NOMO-1 treated with dmso at 0.1 percent for 144 hours (cell line): ENCODE measurements at regions not wholly inside any gene's neighbourhood (a gene's known extent, or its start where the extent isn't known, plus 50 kb on each side); places are given as distances from the start of the nearest gene placed in this dataset.
"Not testable (repeated sequence)": the region's sequence is repeated elsewhere in the genome, so short reads cannot be mapped to it uniquely, and the experiment has no call there.

Experiments used
- DNase-seq: peaks from one replicate; lab custom pipeline; 2025; ENCODE audit not compliant: unreplicated experiment; lab: John Stamatoyannopoulos, UW

DNA sequence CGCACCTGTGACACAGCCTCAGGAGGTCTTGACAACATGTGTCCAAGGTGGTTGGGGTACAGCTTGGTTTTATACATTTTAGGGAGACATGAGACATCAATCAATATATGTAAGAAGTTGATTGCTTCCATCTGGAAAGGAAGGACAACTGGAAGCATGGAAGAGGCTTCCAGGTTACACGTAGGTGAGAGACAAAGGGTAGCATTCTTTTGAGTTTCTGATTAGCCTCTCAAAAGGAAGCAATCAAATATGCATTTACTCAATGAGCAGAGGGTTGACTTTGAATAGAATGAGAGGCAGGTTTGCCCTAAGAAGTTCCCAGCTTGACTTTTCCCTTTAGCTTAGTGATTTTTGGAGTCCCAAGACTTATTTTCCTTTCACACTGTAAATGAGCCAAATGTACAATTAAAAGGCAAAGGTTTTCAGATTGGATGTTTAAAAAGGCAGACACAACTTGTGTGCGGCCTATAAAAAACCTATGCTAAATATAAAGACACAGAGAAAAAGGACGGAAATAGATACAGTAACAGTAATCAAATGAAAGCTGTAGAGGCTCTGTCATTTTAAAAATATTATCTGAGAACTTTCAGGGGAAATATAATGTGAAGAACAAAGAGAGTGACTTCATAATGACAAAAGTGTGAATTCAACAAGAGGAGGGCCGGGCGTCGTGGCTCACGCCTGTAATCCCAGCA, 65.7 kb upstream of the LANCL2 start:
- DNase-seq = no peak

DNA sequence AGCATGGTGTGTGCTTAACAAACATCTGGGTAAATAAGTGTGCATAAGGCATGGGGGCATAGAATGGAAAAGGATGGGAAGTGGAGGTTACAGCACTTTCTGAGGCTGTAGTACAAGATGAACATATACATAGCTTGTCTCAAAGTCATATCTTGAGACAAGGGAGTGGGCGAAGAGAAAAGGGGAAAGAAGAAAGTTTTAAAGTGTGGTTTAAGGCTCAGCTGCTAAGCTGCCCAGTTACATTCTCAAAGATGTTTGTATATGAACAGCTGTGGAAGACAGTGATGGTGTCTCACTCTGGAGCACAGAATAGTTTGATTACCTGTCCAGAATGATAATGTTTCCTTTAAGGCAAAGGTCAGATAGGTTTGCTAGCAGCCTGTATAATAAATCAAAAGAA, 61.9 kb upstream of the LANCL2 start:
- DNase-seq = no peak

- DNase-seq = no peak
Observed at GRCh38 chr7:55304018-55304762, 60.9 kb upstream of the LANCL2 start.

GRCh38 chr7:55305135-55305534, 60.0 kb upstream of the LANCL2 start:
- no peak for DNase-seq

DNA sequence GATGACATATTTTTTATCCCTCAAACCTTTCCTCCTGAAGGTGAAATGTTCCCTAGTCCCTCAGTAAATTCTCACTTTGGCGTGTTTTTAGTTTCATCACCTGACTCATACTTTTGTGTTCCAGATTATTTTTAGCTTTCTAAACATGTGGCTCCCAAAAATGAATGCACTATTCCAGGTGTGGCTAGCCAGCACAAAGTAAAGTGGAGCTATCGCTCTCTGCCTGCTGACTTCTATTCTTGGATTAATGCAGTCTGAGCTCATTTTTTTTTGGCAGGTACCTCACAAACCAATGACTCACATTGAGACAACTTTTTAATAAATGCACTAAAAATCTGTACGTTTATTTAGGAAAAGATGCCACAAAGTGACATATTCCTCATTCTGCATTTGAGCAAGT, 58.8 kb upstream of the LANCL2 start:
- no peak for DNase-seq

DNA sequence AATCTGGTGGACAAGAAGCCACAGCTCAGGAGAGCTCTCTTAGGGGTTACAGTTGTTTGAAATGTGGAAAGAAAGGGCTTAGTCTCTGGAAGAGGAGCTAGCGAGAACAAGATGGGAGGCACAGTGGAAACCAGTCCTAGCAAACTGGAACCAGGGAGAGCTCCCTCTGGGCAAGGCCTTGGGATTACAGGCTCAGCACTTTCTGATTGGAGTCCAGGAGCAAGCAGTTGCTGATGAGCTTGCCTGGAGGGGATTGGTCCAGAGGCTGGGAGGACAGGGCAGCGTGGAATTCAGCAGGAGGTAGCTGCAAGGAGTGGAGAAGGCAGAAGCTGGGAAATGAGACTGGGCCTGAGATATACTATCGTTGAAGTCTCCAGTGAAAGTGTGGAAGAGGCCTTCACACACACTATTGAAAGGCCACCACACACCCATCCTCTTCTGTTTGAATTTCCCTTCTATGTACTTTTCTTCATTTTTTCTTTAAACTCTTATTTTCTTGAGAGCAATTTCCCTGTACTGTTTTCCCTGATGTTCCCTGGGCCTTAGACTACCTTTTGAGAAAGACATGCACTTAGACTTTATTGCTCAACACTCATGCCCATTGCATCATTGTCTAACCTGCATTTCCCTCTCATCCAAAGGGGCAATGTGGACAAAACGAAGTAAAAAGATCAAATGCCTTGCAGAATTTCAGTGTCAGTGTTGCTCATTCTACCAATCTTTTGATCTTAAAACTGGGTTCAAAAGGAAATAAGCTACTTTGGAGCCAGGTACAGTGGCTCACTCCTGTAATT, 57.8 kb upstream of the LANCL2 start:
- DNase-seq = no peak

DNA sequence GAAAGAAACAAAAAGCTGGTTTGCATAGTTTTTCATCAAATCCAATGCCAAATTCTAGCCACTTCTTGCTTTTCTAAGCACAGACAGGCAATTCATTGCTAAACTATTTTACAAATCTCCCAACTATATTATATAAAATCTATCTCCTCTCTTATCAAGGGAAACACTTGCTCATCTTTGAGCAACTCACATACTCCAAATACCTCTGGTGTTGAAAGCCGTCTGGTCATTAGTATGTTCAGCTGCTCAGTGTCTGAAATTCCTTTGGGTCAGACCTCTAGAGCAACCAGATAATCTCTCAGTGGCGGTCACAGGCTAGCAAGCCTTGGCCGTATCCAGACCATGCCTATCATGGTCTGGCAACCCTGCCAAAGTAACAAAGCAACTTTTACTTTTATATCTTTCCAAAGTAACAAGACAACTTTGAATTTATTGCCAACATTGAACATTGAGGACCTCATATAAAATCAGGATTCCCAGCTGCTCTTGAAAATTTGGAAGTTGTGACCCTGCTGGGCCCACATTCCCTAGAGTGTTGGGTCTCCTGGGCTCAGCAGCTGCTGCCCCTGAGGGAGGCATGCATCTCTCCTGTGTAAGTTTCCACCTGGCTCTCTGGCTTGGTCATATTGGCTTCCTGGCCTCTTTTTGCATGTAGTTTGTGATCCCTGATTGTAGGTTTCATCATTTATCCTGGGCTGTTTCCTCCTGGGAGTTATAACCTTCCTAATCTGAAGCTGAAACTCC, 56.8 kb upstream of the LANCL2 start:
- DNase-seq = no peak

DNA sequence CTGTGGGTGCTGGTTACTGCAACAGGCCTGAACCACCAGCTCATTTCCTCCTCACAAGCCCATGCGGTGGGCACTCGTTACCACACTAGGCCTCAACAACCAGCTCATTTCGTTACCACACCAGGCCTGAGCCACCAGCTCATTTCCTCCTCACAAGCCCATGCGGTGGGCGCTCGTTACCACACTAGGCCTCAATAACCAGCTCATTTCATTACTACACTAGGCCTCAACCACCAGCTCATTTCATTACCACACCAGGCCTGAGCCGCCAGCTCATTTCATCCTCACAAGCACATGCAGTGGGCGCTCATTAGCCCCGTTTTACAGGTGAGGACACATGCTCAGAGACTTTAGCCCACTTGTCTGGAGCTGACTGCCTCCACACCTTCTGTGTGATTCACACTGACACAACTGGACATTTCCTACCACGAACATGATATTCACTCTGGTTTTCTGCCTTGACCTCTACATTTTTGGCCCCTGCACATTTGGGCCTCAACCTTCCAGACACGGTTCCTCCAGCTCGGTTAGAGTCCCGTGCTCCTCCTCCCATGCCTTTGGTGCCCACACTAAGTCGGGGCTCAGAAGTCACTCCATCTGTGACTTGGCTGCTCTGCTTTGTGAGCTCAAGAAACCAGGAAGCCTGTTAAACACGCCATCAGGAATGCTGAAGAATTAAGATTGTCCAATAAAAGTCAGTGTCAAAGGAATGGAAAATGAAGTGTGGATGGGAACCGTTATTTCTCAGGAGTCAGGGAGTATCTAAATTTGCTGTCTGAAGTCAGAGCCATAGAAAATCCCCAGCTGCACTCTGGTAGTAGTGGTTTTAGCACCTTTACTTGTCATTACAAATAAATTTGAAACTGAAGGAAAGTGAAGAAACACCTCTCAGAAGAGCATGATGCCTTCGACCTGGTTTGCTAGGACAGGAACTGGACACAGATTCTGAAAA, 55.8 kb upstream of the LANCL2 start:
- DNase-seq = no peak

DNA sequence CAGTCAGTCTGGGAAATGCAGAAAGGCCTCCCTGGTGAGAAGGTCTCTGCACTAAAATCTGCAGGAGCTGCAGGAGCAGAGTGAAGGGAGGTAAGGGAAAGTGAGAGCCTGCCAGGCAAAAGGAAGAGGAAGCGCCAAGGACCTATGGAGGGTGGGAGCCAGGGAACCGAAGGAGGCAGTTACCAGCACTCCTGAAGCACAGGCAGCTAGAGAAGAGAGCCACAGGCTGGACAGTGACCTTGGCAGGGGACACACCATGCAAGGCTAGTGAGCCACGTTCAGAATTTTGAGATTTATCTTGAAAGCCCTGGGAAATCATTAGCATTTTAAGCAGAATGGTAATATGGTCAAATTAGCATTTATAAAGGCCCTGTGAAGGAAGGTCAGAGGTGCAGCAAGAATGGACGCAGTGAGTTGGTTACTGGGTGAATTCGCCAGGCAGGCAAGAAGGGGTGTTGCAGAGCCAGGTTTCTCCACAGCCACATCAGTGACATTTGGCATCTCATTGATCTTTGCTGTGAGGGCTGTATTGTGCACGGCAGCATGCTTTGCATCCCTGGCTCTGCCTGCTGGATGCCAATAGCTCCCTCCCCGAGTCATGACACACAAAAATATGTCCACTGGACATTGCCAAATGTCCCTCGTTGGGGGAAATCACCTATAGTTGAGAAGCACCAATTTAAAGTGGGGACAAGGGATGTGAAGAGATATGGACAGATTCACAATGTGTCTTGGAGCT, 54.7 kb upstream of the LANCL2 start:
- no peak for DNase-seq

- not testable (repeated sequence) for DNase-seq
Observed at GRCh38 chr7:55311892-55312291, 53.2 kb upstream of the LANCL2 start.

- not testable (repeated sequence) for DNase-seq
Observed at GRCh38 chr7:55313671-55314070, 51.5 kb upstream of the LANCL2 start.

DNA sequence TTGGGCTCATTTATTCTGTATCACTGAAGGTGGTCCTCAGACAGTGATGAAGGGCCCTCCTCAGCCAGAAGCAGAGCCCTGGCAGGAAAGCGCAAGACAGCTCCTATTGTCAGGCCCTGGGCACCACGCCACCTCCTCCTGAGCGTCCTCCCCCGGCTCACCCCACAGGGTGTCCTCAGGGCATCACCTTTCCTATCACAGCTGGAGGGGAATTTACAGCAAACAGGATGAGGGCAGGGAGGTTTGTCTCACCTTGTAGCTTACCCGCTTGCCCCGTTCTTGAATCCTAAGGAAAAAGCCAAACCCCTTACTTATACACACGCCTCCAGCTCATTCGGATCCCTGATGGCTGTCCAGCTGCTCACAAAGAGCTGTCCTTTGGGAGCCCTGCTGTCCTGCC, 50.2 kb upstream of the LANCL2 start:
- no peak for DNase-seq
